OCI-LY3 (cell line): ENCODE measurements at regions not wholly inside any gene's neighbourhood (a gene's known extent, or its start where the extent isn't known, plus 50 kb on each side); places are given as distances from the start of the nearest gene placed in this dataset.

Experiments used
- H2AFZ ChIP-seq: fragments of 200-600, 300-600 bp; shearing (Covaris generic); 2 replicates; pipeline ENCODE4 v1.6.0; 2014; ENCODE audit warnings: antibody characterized with exemption, low read depth, low read length
- H3K27ac ChIP-seq: fragments of 200-600, 300-600 bp; sonication (generic); 2 replicates; pipeline ENCODE4 v1.5.1; 2014; ENCODE audit warnings: mild to moderate bottlenecking, low read length, moderate library complexity, mixed read lengths
- H3K27me3 ChIP-seq: fragments of 200-600, 300-600 bp; sonication (generic); 2 replicates; pipeline ENCODE4 v1.6.1; 2014; ENCODE audit warnings: low read depth, low read length, mixed read lengths
- H3K36me3 ChIP-seq: fragments of 200-600, 300-600 bp; sonication (generic); replicated peaks from 2 replicates; pipeline ENCODE3; 2014; ENCODE audit warnings: low read depth, low read length, mixed read lengths
- H3K4me1 ChIP-seq: fragments of 300-600, 200-600 bp; sonication (generic); 2 replicates; pipeline ENCODE4 v1.6.1; 2014; ENCODE audit warnings: low read length, mixed read lengths
- H3K4me2 ChIP-seq: fragments of 200-600, 300-600 bp; sonication (generic); 2 replicates; pipeline ENCODE4 v1.6.1; 2014; ENCODE audit warnings: low read length, mixed read lengths
- H3K4me3 ChIP-seq: fragments of 300-600, 200-600 bp; sonication (generic); 2 replicates; pipeline ENCODE4 v1.5.1; 2014; ENCODE audit warnings: antibody characterized with exemption, mild to moderate bottlenecking, low read length, moderate library complexity
- H3K79me2 ChIP-seq: fragments of 300-600, 200-600 bp; shearing (Covaris generic); 2 replicates; pipeline ENCODE4 v1.6.1; 2014; ENCODE audit warnings: mild to moderate bottlenecking, low read length, mixed read lengths
- H3K9ac ChIP-seq: fragments of 300-600, 200-600 bp; shearing (Covaris generic); 2 replicates; pipeline ENCODE4 v1.6.0; 2014; ENCODE audit warnings: mild to moderate bottlenecking, low read length, moderate library complexity
- H3K9me3 ChIP-seq: fragments of 200-600, 300-600 bp; shearing (Covaris generic); 2 replicates; pipeline ENCODE4 v1.6.1; 2014; ENCODE audit warnings: low read length, mixed read lengths; ENCODE audit not compliant: insufficient read depth
- H4K20me1 ChIP-seq: fragments of 200-600, 300-600 bp; sonication (generic); 2 replicates; pipeline ENCODE4 v1.6.1; 2016; ENCODE audit warnings: low read length, mixed read lengths; ENCODE audit not compliant: insufficient read depth
- EZH2phosphoT487 ChIP-seq: fragments of 200-600 bp; shearing (Covaris generic); IDR thresholded peaks from 2 replicates; pipeline ENCODE4 v1.6.1; 2018; ENCODE audit warnings: antibody characterized with exemption, mixed run types, low read depth
- TF ChIP-seq, protein P1 (sequence below): fragments of 200-600, 300-600 bp; sonication (generic); IDR thresholded peaks from 2 replicates; pipeline ENCODE4 v1.5.1; 2014; ENCODE audit warnings: antibody characterized with exemption, low read length, low read depth

DNA sequence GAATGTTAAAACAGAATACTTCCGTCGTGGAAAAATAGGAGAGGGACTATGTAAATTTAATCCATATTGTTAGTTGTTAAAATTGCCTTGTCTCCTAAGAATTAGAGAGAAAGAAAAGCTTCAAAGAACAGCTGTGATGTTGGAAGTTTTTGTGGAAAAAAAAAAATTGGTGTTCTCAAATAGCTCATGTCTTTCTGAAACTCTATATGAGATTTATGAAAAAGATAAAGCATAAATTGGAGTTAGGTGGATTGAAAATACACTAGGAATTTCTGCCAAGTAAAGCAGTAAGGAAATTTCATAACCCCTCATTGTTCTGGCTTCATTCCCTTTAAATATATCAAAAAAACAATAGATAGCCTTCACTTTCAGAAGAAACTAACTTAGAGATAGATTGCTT is 274.0 kb upstream of the ADAMTS5 start:
- Histone ChIP-seq H3K79me2 (no peaks in the 10 kb centered on the region), H3K36me3 (no peaks in the 10 kb centered on the region), H3K9me3 (no peaks in the 10 kb centered on the region)

DNA sequence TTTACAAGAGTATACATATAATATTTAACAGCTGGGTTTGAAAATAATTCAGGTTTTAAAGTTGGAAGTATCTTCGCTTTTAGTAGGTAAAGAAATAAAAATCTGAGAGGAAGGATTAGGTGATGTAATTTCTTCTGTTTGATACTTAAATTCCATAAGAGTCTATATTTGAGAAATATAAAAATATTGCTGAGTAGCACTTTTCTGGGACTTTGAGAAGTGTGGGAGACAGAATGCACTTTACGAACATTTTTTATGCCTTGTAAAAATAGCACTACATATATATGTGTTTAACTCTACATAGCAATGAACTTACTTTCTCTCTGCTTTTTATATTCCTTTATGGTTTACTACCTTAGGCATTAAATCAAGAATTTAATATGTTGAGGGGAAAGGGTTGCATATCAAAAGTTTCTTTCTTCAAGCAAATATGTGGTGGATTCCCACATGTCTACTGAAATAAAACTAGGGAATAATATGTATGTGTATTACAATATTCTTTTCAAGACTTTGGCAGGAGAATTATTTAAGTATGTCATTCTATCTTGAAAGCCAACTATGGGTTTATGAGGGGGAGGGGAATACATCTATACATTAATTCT is 266.7 kb upstream of the ADAMTS5 start:
- Histone ChIP-seq H3K27me3 (no peaks in the 10 kb centered on the region), H3K27ac (no peak overlapping the region), H3K4me3 (no peak overlapping the region), H3K4me1 (no peaks in the 10 kb centered on the region), H3K79me2 (no peaks in the 10 kb centered on the region), H3K9me3 (no peaks in the 10 kb centered on the region), H3K4me2 (no peak overlapping the region), H3K9ac (no peak overlapping the region), H3K36me3 (no peaks in the 10 kb centered on the region), H2AFZ (no peak overlapping the region), H4K20me1 (no peaks in the 10 kb centered on the region)
- TF ChIP-seq EZH2phosphoT487 = no peak
- TF ChIP-seq, protein P1, sequence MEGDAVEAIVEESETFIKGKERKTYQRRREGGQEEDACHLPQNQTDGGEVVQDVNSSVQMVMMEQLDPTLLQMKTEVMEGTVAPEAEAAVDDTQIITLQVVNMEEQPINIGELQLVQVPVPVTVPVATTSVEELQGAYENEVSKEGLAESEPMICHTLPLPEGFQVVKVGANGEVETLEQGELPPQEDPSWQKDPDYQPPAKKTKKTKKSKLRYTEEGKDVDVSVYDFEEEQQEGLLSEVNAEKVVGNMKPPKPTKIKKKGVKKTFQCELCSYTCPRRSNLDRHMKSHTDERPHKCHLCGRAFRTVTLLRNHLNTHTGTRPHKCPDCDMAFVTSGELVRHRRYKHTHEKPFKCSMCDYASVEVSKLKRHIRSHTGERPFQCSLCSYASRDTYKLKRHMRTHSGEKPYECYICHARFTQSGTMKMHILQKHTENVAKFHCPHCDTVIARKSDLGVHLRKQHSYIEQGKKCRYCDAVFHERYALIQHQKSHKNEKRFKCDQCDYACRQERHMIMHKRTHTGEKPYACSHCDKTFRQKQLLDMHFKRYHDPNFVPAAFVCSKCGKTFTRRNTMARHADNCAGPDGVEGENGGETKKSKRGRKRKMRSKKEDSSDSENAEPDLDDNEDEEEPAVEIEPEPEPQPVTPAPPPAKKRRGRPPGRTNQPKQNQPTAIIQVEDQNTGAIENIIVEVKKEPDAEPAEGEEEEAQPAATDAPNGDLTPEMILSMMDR = no peak

More for the DNA sequence above, 274.0 kb upstream of the ADAMTS5 start:
- no peaks in the 10 kb centered on the region for H3K4me1 ChIP-seq
- H2AFZ ChIP-seq = no peak overlapping the region
- no peaks in the 10 kb centered on the region for H4K20me1 ChIP-seq
- H3K4me3 ChIP-seq = no peak overlapping the region
- no peak overlapping the region for H3K9ac ChIP-seq
- H3K27ac ChIP-seq = no peak overlapping the region
- no peak overlapping the region for H3K4me2 ChIP-seq
- TF ChIP-seq, protein P1 = no peak
- TF ChIP-seq EZH2phosphoT487 = no peak
- H3K27me3 ChIP-seq = no peaks in the 10 kb centered on the region

DNA sequence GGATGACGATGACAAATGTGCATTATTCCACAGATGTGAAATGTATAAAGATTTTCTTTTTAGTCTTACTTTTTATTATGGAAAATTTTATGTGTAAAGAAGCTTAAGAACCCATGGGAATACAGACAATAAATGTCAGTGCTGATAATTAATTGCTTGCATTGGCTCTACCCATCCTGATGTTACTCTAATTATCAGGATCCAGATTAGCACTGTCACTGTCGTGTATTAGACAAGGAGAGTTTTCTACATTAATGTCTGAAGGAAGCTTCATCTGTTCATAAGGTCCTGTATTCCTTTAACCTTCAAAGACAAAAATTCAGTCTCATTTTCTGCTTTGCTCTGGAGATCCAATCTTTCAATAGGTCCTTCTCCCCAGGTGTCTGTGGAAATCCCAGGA is 259.1 kb upstream of the ADAMTS5 start:
- Histone ChIP-seq H3K79me2 (no peaks in the 10 kb centered on the region), H3K9ac (no peak overlapping the region), H3K9me3 (no peaks in the 10 kb centered on the region), H2AFZ (no peak overlapping the region), H3K4me3 (no peak overlapping the region), H4K20me1 (no peaks in the 10 kb centered on the region), H3K27me3 (no peaks in the 10 kb centered on the region), H3K27ac (no peak overlapping the region), H3K4me2 (no peak overlapping the region), H3K36me3 (no peaks in the 10 kb centered on the region), H3K4me1 (no peaks in the 10 kb centered on the region)
- TF ChIP-seq EZH2phosphoT487 = no peak
- TF ChIP-seq, protein P1 = no peak

DNA sequence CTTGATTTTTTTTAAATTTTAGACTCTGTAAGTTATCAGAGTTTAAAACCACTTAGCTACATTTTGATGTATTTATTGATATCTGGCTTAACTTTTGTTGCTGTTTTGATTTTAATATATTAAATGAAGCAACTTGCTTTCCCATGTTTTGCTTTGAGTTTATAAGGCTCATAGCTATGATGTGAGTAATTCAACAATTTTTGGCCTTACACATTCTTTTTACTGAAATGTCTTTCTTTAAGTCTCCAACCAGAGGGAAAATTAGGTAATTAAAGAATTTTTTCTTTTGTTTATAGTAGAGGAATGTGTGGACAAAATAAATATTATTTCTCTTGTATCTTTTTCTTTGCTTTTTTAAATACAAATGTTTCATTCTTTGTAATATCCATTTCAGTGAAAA is 258.3 kb upstream of the ADAMTS5 start:
- no peaks in the 10 kb centered on the region for H3K9me3 ChIP-seq
- no peak overlapping the region for H3K27ac ChIP-seq
- H3K4me2 ChIP-seq = no peak overlapping the region
- no peak overlapping the region for H3K9ac ChIP-seq
- no peak overlapping the region for H2AFZ ChIP-seq
- H3K4me3 ChIP-seq = no peak overlapping the region
- H3K36me3 ChIP-seq = no peaks in the 10 kb centered on the region
- H3K4me1 ChIP-seq = no peaks in the 10 kb centered on the region
- no peaks in the 10 kb centered on the region for H4K20me1 ChIP-seq
- TF ChIP-seq, protein P1 = no peak
- no peak for TF ChIP-seq EZH2phosphoT487
- H3K27me3 ChIP-seq = no peaks in the 10 kb centered on the region
- no peaks in the 10 kb centered on the region for H3K79me2 ChIP-seq
